ENCODE measurements at regions not wholly inside any gene's neighbourhood (a gene's known extent, or its start where the extent isn't known, plus 50 kb on each side); places are given as distances from the start of the nearest gene placed in this dataset.

GRCh38 chr3:87719060-87719459 is 339.7 kb downstream of the CGGBP1 start:
- Histone ChIP-seq H3K4me1 (no peaks in the 10 kb centered on the region), H3K27me3 (no peaks in the 10 kb centered on the region), H3K36me3 (no peaks in the 10 kb centered on the region), H3K9me3 (no peaks in the 10 kb centered on the region), H3K4me3 (no peak overlapping the region), H3K27ac (replicated peaks in 1 of 4) (no peak overlapping the region)
- TF ChIP-seq EP300 (IDR thresholded peaks at IDR 0.05) (no peak), POLR2A (IDR thresholded peaks at IDR 0.05; ENCODE audit: low read depth) (no peak), CTCF (IDR thresholded peaks at IDR 0.05) (no peak), POLR2AphosphoS5 (IDR thresholded peaks at IDR 0.05) (no peak)
- intact Hi-C loops (cut with DNase I), result no loop called here
- DNase-seq (ENCODE audit: extremely low spot score), result no peak
- 61% methylated on average over 2 of the region's 2 CpGs for WGBS

- no peak overlapping the region for H3K4me3 ChIP-seq
- DNase-seq (ENCODE audit: extremely low spot score), result no peak
- no peaks in the 10 kb centered on the region for H3K36me3 ChIP-seq
- intact Hi-C loops (cut with DNase I), result no loop called here
- no peak overlapping the region for H3K27ac ChIP-seq (replicated peaks in 1 of 4)
- no peaks in the 10 kb centered on the region for H3K4me1 ChIP-seq
- H3K27me3 ChIP-seq, result no peaks in the 10 kb centered on the region
- no peak for TF ChIP-seq POLR2A (IDR thresholded peaks at IDR 0.05; ENCODE audit: low read depth)
- TF ChIP-seq EP300 (IDR thresholded peaks at IDR 0.05), result no peak
- no peak for TF ChIP-seq CTCF (IDR thresholded peaks at IDR 0.05)
- no peak for TF ChIP-seq POLR2AphosphoS5 (IDR thresholded peaks at IDR 0.05)
- whole genome bisulfite sequencing, result 55% methylated on average over 1 of the region's 1 CpG
- peaks cover 0 to 8% (median 0%) of the 10 kb centered on the region in 4 donors for H3K9me3 ChIP-seq
Observed at GRCh38 chr3:87710511-87710910, 348.3 kb downstream of the CGGBP1 start.

GRCh38 chr3:87710028-87710427 is 348.8 kb downstream of the CGGBP1 start:
- Histone ChIP-seq H3K4me1 (no peaks in the 10 kb centered on the region), H3K4me3 (no peak overlapping the region), H3K27ac (replicated peaks in 1 of 4) (no peak overlapping the region), H3K36me3 (no peaks in the 10 kb centered on the region), H3K27me3 (no peaks in the 10 kb centered on the region), H3K9me3 (peaks cover 0 to 8% (median 0%) of the 10 kb centered on the region in 4 donors)
- intact Hi-C loops (cut with DNase I), result no loop called here
- TF ChIP-seq CTCF (IDR thresholded peaks at IDR 0.05) (no peak), POLR2AphosphoS5 (IDR thresholded peaks at IDR 0.05) (no peak), EP300 (IDR thresholded peaks at IDR 0.05) (no peak), POLR2A (IDR thresholded peaks at IDR 0.05; ENCODE audit: low read depth) (no peak)
- DNase-seq (ENCODE audit: extremely low spot score), result no peak

- Histone ChIP-seq H3K4me1 (no peaks in the 10 kb centered on the region), H3K27ac (replicated peaks in 1 of 4) (no peak overlapping the region), H3K27me3 (no peaks in the 10 kb centered on the region), H3K36me3 (no peaks in the 10 kb centered on the region), H3K4me3 (no peak overlapping the region), H3K9me3 (peaks cover 0 to 8% (median 0%) of the 10 kb centered on the region in 4 donors)
- DNase-seq (ENCODE audit: extremely low spot score), result no peak
- TF ChIP-seq POLR2AphosphoS5 (IDR thresholded peaks at IDR 0.05), result no peak
- TF ChIP-seq POLR2A (IDR thresholded peaks at IDR 0.05; ENCODE audit: low read depth), result no peak
- no peak for TF ChIP-seq CTCF (IDR thresholded peaks at IDR 0.05)
- TF ChIP-seq EP300 (IDR thresholded peaks at IDR 0.05), result no peak
- 61% methylated on average over 2 of the region's 2 CpGs for WGBS
- intact Hi-C loops (cut with DNase I), result no loop called here
Observed at GRCh38 chr3:87706176-87706575, 352.6 kb downstream of the CGGBP1 start.

- Histone ChIP-seq H3K4me3 (no peak overlapping the region), H3K9me3 (peaks cover 0 to 7% (median 0%) of the 10 kb centered on the region in 4 donors), H3K4me1 (no peaks in the 10 kb centered on the region), H3K27ac (replicated peaks in 1 of 4) (no peak overlapping the region), H3K36me3 (no peaks in the 10 kb centered on the region), H3K27me3 (no peaks in the 10 kb centered on the region)
- DNase-seq (ENCODE audit: extremely low spot score), result no peak
- intact Hi-C loops (cut with DNase I), result no loop called here
- WGBS, result 82% methylated on average over 4 of the region's 4 CpGs
- TF ChIP-seq POLR2AphosphoS5 (IDR thresholded peaks at IDR 0.05) (no peak), EP300 (IDR thresholded peaks at IDR 0.05) (no peak), POLR2A (IDR thresholded peaks at IDR 0.05; ENCODE audit: low read depth) (no peak), CTCF (IDR thresholded peaks at IDR 0.05) (no peak)
Observed at GRCh38 chr3:87702600-87702999, 356.2 kb downstream of the CGGBP1 start.
